ENCODE measurements at regions not wholly inside any gene's neighbourhood (a gene's known extent, or its start where the extent isn't known, plus 50 kb on each side); places are given as distances from the start of the nearest gene placed in this dataset.

GRCh38 chr7:86257894-86258293 lies 385.8 kb upstream of the GRM3 start:
- ChIA-PET POLR2A (ENCODE audit: partially characterized antibody) (no interaction called here), CTCF (ENCODE audit: partially characterized antibody) (no interaction called here)
- Histone ChIP-seq H3K14ac (ENCODE audit: insufficient read length) (no peak overlapping the region), H3K4me1 (replicated peaks in 1 of 4; ENCODE audit: control insufficient read depth in 3 of 4, insufficient read depth in 4 of 4, low read length in 3 of 4) (no peaks in the 10 kb centered on the region), H4K20me1 (replicated peaks in 1 of 2; ENCODE audit: control insufficient read depth in 1 of 2, insufficient read depth in 2 of 2, low read length in 2 of 2) (no peaks in the 10 kb centered on the region), H3K18ac (ENCODE audit: extremely low read depth, low read length) (no peak overlapping the region), H4K8ac (ENCODE audit: extremely low read depth, insufficient read depth, low read length) (no peak overlapping the region), H4K91ac (replicated peaks; ENCODE audit: insufficient read length, low read length) (no peak overlapping the region), H3K79me2 (ENCODE audit: control insufficient read depth in 1 of 2, insufficient read depth in 2 of 2, low read length in 2 of 2) (no peaks in the 10 kb centered on the region), H2AK5ac (ENCODE audit: low read depth, low read length) (no peak overlapping the region), H3K9me3 (ENCODE audit: insufficient read depth in 2 of 2, low read depth in 1 of 2, low read length in 1 of 2) (no peaks in the 10 kb centered on the region), H2BK5ac (ENCODE audit: low read depth, low read length) (no peak overlapping the region), H4K5ac (ENCODE audit: insufficient read length, low read depth, low read length) (no peak overlapping the region), H2AFZ (ENCODE audit: low read length) (no peak overlapping the region), H3K56ac (replicated peaks; ENCODE audit: insufficient read length, low read depth, low read length) (no peak overlapping the region), H3K4ac (replicated peaks; ENCODE audit: insufficient read length, low read depth, low read length) (no peak overlapping the region), H3K9ac (replicated peaks in 1 of 4; ENCODE audit: extremely low read depth in 1 of 4, low read depth in 3 of 4, low read length in 3 of 4) (no peak overlapping the region), H3K4me2 (ENCODE audit: insufficient read depth in 1 of 2, low read depth in 2 of 2, low read length in 2 of 2) (no peak overlapping the region), H2BK15ac (ENCODE audit: low read length) (no peak overlapping the region), H3K79me1 (ENCODE audit: low read depth, low read length) (no peaks in the 10 kb centered on the region), H3K27me3 (replicated peaks in 1 of 4; ENCODE audit: control insufficient read depth in 3 of 4, extremely low read depth in 1 of 4, insufficient read depth in 3 of 4, low read length in 3 of 4) (no peaks in the 10 kb centered on the region), H3K4me3 (ENCODE audit: extremely low read depth in 1 of 4, insufficient read depth in 2 of 4, low read depth in 3 of 4, low read length in 4 of 4) (no peak overlapping the region), H2BK120ac (replicated peaks; ENCODE audit: low read depth, low read length) (no peak overlapping the region), H3K23me2 (ENCODE audit: low read depth, low read length) (no peaks in the 10 kb centered on the region), H3K23ac (ENCODE audit: insufficient read length) (no peak overlapping the region), H2BK12ac (ENCODE audit: low read depth, low read length) (no peak overlapping the region), H2BK20ac (ENCODE audit: low read length) (no peak overlapping the region), H3K27ac (ENCODE audit: low read depth, low read length) (no peak overlapping the region), H3K36me3 (ENCODE audit: control insufficient read depth in 2 of 4, insufficient read depth in 4 of 4, low read length in 3 of 4) (no peaks in the 10 kb centered on the region)
- no peak for FAIRE-seq
- no peak for DNase-seq (ENCODE audit: low read depth in 1 of 2, low spot score in 2 of 2)
- 96% methylated on average over 4 of the region's 4 CpGs; no CpG with 5 or more reads in 1 of the 2 experiments for WGBS, 2 experiments (ENCODE audit: extremely low coverage in 1 of 2, insufficient coverage in 1 of 2, insufficient read length in 1 of 2, insufficient replicate concordance in 2 of 2, low coverage in 1 of 2, low lambda C conversion rate in 2 of 2, missing lambda C conversion rate in 1 of 2)
- TF ChIP-seq PHF8 (conservative IDR thresholded peaks at IDR 0.05; ENCODE audit: low read depth, low read length) (no peak), SAP30 (IDR thresholded peaks at IDR 0.05; ENCODE audit: insufficient read depth, insufficient replicate concordance, low read length) (no peak), CHD1 (IDR thresholded peaks at IDR 0.05; ENCODE audit: low read depth, low read length) (no peak), BCL11A (IDR thresholded peaks at IDR 0.05; ENCODE audit: low read depth in 2 of 2, low read length in 2 of 2) (no peak), RBBP5 (IDR thresholded peaks at IDR 0.05; ENCODE audit: borderline replicate concordance, low read depth, low read length) (no peak), ATF2 (IDR thresholded peaks at IDR 0.05; ENCODE audit: low read length) (no peak), ZNF274 (IDR thresholded peaks at IDR 0.05; ENCODE audit: borderline replicate concordance, extremely low read depth, low read length) (no peak), JUN (IDR thresholded peaks at IDR 0.05; ENCODE audit: low read depth, low read length) (no peak), SIN3A (conservative IDR thresholded peaks at IDR 0.05 in 1 of 2, IDR thresholded peaks at IDR 0.05 in 1 of 2; ENCODE audit: low read depth in 1 of 2, low read length in 2 of 2) (no peak), KDM4A (IDR thresholded peaks at IDR 0.05; ENCODE audit: low read depth, low read length, severe bottlenecking) (no peak)

All from H1 (cell line).